Stimulated activated CD8-positive, alpha-beta memory T cell treated with anti-CD3 and anti-CD28 coated beads, Interleukin-7, amount 100 ng/mL, for 48 hours (primary cell): ENCODE measurements at regions not wholly inside any gene's neighbourhood (a gene's known extent, or its start where the extent isn't known, plus 50 kb on each side); places are given as distances from the start of the nearest gene placed in this dataset.
"Not testable (repeated sequence)": the region's sequence is repeated elsewhere in the genome, so short reads cannot be mapped to it uniquely, and the experiment has no call there.

Source experiments
- DNase-seq, 2 donors: peaks; one replicate each; pipeline ENCODE4 v3.0.0-alpha.2; 2020; ENCODE audit warnings: low read depth in 1 of 2; ENCODE audit errors: extremely low read depth in 1 of 2

DNA sequence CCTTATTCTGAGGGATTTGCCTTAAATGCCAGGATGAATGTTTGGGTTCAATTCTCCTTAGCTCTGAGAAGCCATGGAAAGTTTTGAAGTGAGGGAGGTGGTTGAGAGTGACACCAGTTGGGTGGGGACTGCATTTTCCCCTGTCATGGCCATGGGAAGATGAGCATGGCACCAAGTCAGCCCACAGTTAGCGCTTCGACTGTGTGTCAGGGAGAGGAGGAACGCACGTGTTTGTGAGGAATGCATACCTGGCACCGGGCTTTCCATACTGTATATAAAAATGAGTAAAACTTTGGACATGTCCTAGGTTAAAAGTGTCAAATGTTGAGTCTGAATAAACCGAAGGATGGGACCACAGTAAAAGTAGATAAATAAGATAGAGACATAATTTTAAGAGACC lies 187.5 kb upstream of the KL start:
- no peak for DNase-seq

DNA sequence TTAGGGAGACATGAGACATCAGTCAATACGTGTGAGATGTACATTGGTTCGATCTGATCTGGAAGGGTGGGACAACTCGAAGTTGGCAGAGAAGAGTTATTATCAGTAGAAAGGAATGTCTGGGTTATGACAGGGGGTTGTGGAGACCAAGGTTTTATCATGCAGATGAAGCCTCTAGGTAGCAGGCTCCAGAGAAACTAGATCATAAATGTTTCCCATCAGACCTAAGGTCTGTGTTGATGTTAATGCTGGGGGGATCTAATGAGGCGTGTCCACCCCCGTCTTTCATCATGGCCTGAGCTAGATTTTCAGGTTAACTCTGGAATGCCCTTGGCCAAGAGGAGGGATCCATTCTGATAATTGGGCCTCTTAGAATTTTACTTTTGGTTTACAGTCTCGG lies 187.0 kb upstream of the KL start:
- DNase-seq: no peak

DNA sequence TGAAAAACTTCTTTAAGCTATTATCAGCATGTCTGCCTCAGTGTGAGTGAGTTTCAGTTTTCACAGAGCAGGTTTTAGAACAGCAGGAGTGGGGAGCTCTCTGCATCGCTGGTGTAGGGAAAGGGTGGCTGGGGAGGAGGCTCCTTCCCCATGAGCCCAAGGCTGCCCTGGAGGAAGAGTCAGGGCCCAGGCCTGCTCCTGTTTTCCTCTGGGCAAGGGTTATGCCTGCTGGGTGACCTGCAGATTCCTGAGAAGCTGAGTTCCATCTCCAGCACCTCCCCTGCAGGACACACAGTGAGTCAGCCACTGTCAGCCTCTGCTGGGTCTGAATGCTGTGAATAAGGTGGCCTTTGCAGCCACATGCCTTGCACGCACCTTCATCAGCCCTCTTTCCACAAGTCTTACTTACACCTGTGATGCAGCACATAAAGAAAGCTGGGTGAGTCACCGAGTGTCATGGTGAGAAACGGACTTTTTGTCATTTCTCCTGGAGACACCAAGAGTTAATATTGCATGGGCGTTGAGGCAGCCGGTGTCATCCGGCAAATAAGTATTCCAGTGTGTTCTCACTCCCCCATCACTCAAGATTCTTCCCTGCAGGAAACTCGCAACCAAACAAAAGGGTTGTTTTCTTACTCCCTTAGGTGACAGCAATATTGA lies 186.4 kb upstream of the KL start:
- no peak for DNase-seq

DNA sequence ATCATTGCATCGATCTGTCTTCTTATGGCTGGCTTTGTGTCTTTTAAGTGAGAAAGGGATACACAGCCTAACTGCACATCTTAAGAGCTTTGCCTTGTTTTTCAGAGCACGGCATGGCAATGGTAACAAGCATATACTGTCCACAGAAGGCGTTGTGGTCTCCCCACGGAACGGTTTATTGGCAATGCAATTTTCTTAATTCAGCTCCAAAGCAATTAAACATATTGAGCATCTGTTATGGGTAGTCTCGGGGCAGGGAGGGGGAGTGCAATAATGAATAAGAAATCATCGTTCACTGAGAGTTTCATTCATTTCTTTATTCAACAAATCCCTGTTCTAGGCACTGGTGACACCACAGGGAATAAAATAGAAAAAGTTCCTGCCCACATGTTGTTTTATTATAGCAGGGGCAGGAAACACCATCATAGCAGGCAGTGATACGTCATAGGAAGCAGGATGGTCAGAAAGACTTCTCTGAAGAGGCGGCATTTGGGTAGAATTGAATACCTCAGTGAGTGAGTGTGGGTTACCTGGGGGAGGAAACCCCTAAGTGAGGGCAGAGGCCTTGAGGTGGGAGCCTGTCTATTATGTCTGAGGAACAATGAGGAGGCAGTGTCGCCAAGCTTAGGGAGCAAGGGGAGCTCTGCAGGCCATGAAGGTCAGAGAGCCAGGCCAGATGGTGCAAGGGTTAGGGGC lies 185.7 kb upstream of the KL start:
- DNase-seq: no peak

DNA sequence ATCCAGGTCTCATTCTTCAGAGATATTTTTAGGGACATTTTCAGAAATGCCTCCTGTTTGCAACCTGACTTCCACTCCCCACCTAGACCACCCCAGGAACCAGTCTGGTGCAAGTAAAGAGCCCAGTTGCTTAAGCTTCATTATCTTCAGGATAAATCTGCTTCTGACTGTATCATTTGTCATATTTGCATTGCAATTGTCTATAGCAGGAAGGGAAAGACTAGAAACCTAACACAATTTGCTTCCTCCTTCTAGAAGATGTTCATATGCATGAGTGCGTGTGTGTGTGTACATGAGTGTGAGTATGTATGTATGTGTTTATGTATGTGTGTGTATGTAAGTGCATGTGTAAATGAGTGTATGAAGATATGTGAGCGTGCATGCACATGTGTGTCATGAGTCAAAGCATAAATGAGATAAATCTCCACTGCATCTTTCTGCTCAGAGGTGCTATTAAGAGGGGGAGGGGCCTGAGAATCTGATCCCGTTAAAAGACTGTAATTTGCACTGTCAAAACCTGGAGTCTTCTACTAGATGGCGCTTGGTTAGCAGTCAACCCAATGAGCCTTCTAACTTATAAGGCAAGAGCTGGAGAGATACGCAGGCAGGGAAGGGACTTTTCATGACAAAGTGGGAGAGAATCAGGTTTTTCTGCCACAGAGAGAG lies 178.8 kb upstream of the KL start:
- DNase-seq: no peak

DNA sequence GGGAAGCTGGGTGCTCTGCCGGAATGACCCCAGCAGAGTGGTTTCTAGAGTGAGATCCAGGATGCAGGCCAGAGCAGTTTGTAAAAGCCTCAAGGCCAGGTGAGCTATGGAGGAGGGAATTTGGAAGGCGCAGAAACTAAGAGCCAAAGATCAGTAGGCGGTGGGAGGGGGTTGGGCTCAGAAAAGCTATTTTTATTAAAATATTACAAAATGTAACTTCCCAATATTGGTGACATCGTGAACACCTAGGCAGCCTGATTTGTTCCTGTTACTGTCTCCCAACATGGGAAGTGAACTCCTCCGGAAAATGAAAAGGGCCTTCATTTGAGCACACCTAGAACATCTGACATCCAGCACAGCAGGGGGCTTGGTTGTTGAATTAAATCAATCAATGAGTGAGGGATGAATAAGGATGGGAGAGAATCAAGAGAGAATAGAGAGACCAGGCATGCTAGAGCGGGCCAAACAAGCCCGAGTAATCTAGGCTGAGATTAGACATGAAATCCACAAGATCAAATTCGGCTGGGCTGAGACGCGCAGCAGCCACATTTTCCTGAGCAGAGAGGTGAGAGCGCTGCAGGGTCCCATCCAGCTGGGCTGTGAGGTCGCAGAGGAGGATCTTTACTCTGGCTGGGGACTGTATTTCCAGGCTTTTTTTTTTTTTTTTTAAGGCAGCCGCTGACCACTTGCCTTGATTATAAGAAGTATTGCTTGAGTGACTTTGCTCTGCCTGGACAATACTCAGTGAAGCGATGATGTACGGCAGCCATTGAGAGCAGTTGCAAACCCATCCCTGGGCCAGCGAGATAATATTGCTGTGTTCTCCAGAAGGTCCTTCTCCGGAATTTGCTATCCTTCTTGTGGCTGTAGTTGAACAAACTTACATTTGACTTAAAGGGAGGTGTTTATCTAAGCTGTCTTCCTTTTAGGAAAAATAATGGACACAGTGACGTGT lies 178.0 kb upstream of the KL start:
- no peak for DNase-seq

DNA sequence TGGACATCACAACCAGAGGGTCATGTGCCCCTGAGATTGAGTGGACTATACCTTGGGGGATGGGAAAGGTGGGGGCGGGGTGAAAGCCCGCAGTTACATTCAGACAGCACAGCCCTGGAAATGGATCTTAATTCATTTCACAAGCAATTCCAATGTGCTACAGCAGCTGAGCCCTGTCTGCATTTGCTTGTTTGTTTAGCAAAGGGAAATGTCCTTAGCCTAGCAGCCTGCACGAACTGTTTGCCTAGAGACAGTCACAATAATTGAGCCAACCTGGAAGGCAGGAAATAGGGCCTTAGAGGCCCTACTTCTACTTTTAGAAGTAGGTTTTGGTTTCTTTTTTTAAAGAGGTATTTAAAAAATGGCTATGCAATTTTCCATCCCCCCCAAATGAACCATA lies 177.3 kb upstream of the KL start:
- no peak for DNase-seq

- DNase-seq: no peak
Observed at GRCh38 chr13:32840113-32840512, 176.1 kb upstream of the KL start.

DNA sequence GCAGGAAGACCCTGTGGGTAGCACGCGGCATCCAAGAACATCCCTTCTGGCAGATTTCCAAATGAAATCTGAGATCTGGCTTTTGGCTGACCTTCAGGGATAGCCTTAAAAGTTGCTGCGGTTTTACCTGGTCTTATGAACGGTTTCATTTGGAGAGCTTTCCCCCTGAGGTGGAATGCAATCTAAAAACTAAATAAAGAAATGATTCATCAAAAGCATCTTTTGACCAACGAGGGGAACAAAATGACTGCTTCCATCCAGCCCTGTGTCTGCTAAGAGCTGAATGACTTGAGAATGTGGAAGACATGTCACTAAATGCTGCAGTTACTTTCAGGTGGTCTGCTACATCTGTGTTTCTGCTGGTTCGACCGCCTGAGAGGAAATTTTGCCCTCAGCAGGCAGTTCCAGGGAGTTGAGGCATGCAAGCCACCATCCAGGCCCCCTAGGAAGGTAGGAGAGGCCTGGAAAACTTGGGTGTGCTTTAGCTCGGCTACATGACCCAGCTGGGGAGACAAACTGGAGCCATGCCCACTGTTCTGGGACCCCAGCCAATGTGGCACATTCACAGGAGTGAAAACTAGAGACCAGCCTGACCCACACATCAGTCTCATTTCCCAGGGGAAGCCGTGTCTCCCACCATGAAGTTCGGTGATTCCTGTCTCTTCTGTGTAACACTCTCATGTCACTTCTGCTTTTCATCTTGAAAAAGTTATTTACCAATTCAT lies 175.1 kb upstream of the KL start:
- DNase-seq: no peak

DNA sequence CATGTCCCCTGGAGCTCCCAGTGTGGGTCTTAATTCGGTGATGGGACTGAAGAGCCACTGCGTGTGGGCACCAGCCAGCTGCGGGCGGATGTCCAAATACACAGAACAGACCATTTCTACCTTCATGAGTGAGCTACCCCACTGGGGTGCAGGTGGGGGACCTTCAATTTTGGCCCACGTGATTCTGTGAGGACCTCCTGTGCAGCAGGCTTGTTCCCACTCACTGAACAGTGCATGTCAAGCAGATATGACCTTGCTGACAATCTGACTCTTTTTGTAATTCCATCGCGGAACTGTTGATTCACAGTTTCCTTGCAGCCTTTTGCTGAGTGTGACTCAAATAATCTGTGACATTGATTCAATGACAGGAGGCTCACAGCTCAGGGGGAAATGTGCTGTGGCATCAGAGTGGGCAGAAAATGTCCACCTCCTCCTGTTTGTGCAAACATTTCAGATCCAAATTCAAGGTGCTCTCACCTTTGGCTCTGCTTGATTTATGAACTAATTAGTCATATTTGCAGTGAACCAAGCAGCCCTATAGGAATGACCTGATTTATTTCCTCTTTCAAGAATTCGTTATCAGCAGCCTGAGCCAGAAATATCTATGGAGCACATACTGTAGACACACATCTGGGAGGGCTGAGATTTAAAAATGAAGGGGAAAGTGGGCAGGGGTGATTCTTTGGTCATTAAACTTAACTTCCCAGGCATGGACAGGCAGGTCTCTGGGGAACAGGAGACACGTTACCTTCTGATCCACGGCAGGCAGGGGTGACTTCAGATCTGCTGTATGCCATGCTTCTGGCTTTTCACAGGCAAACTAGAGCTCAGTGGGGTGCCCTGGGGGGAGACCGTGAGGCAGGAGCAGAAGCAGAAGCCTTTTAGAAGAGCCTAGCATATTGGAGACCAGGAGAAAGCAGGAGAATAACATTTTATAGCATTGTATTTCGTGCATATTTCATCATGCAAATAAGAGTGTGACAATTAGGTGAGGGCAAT lies 170.0 kb upstream of the KL start:
- no peak for DNase-seq

DNA sequence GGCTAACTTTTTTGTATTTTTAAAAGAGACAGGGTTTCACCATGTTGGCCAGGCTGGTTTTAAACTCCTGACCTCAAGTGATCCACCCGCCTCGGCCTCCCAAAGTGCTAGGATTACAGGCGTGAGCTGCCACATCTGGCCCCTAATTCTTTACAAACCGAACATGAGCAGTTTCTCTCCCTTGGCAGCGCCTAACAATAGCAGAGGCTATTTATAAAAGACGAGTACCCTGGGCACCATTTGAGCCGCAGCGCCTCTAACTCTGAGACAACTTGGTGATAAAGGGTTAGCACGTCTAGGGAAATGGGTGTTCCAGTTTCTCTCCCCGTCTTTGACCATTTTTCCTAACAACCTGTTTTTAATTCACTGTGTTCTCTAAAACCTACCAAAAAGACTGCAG lies 168.2 kb upstream of the KL start:
- DNase-seq: not testable (repeated sequence)

GRCh38 chr13:32849369-32849768 lies 166.9 kb upstream of the KL start:
- no peak for DNase-seq

- DNase-seq: no peak
Observed at GRCh38 chr13:32850316-32851052, 165.7 kb upstream of the KL start.

GRCh38 chr13:32851083-32852069 lies 164.8 kb upstream of the KL start:
- no peak for DNase-seq

- no peak for DNase-seq
Observed at GRCh38 chr13:32852526-32852925, 163.7 kb upstream of the KL start.

GRCh38 chr13:32857077-32857476 lies 159.1 kb upstream of the KL start:
- no peak for DNase-seq

GRCh38 chr13:32857689-32858088 lies 158.5 kb upstream of the KL start:
- DNase-seq: no peak
